ENCODE measurements at regions not wholly inside any gene's neighbourhood (a gene's known extent, or its start where the extent isn't known, plus 50 kb on each side); places are given as distances from the start of the nearest gene placed in this dataset.
A peak's percentile ranks its signal among the peaks of the same experiment; 100 is the strongest.
"Not testable (repeated sequence)": the region's sequence is repeated elsewhere in the genome, so short reads cannot be mapped to it uniquely, and the experiment has no call there.

DNA sequence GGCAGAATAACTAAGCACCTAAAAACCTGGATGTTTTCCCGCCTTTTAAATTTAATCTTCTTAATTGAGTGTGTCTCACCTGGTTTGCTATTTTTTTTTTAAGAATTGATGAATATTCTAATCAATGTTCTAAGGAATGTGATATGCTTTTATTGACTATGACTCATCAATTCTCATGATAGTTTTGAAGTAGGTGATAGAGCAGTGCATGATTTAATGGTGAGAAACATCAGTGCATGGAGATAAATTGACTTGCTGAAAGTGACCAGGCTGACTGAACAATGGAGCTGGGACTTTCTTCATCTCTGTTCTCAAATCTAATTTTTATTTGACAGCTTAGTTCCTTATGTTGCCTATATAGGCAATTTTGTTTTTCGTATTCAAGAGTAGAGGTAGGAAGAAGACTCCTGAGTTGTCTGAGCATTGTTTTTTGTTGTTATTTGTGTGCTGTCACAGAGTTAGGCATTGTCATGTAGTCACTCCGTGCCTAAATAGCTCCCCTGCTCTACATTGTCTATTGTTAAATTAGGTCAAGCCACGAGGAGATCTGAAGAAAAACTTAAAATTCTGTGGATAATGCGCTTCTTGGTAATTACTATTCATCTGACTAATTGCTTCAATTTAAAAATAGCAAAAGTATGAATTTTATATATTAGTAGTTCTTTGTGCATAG is 59.0 kb upstream of the NUTM2F start:
- H3K9me3 Mint-ChIP-seq; DNase-seq; H3K4me3 Mint-ChIP-seq; H3K36me3 Mint-ChIP-seq (ENCODE audit: insufficient read depth in 2 of 2); H3K27me3 Mint-ChIP-seq (ENCODE audit: low read depth): not testable (repeated sequence)
- Mint-ChIP-seq H3K4me1 (ENCODE audit: low read depth) (peaks cover 40% of the 10 kb centered on the region), H3K27ac (peak overlapping the region; percentile 81)
- ATAC-seq (replicated peaks in 1 of 2) = peak; percentile 39 to 55

- not testable (repeated sequence) for H3K27ac Mint-ChIP-seq; H3K9me3 Mint-ChIP-seq; DNase-seq; H3K4me3 Mint-ChIP-seq; H3K27me3 Mint-ChIP-seq (ENCODE audit: low read depth); ATAC-seq (replicated peaks in 1 of 2); H3K36me3 Mint-ChIP-seq (ENCODE audit: insufficient read depth in 2 of 2)
- H3K4me1 Mint-ChIP-seq (ENCODE audit: low read depth) = peaks cover 40% of the 10 kb centered on the region
These were observed 59.6 kb upstream of the NUTM2F start for GRCh38 chr9:94388011-94388406.

GRCh38 chr9:94390425-94391098 is 62.1 kb upstream of the NUTM2F start:
- not testable (repeated sequence) for H3K9me3 Mint-ChIP-seq; ATAC-seq (replicated peaks in 1 of 2); H3K4me3 Mint-ChIP-seq; H3K36me3 Mint-ChIP-seq (ENCODE audit: insufficient read depth in 2 of 2); H3K27me3 Mint-ChIP-seq (ENCODE audit: low read depth); DNase-seq
- Mint-ChIP-seq H3K27ac (peak overlapping the region; percentile 29), H3K4me1 (ENCODE audit: low read depth) (peaks cover 32% of the 10 kb centered on the region)

DNA sequence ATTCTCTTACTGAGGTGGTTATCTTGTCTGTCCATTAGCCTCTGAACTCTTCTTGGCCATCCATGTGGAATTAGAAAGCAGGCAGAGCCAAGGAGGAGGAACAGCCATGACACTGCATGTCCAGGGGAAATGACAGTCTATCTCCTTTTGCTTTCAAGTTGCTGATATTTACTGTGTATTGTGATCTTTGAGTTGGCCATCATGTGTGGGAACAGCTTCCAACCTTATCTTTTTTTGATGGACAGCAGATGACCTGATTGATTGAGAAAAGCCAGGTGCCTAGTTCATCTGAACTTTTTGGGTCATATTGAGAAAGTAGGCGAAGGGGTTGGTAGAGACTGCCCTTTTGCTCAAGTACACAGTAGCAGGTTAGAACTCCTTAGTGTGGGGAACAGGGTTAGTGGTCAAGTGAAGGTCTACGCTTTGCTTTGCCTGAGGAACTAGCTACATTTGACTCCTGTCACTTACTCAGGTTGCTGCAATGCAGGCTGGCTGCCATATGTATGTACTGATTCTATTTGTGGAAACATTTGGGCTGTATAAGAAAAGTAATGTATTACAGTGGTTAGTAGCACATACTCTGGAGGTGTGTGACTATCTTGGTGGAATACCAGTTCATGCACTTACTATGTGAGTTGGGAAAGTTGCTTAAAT is 64.7 kb upstream of the NUTM2F start:
- H3K9me3 Mint-ChIP-seq; H3K36me3 Mint-ChIP-seq (ENCODE audit: insufficient read depth in 2 of 2); H3K27me3 Mint-ChIP-seq (ENCODE audit: low read depth); ATAC-seq (replicated peaks in 1 of 2); DNase-seq; H3K27ac Mint-ChIP-seq; H3K4me3 Mint-ChIP-seq: not testable (repeated sequence)
- peaks cover 26% of the 10 kb centered on the region for H3K4me1 Mint-ChIP-seq (ENCODE audit: low read depth)

DNA sequence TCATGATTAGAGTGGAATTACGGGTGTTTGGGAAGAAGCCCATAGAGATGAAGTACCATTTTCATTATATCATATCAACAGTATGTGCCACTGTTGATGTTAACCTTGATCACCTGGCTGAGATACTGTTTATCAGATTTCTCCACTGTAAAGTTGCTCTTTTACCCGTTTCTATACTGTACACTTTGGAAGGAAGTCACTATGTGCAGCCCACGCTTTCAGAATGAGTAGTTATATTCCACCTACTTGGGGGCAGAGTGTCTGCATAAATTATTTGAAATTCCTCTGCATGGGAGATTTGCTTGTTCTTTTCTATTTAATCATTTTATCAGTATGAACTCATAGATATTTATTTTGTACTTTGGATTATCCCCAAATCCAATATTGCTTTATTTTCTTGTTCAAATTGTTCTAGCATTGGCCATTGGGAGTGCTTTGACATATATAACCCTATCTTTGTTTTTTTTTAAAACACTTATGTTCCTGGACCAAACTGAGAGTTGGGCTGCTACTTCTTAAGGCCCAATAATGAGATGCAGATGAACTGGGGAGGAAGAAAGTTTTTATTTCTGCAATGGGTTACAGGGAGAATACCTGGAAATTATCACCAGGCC is 69.4 kb upstream of the NUTM2F start:
- not testable (repeated sequence) for H3K36me3 Mint-ChIP-seq (ENCODE audit: insufficient read depth in 2 of 2); H3K27me3 Mint-ChIP-seq (ENCODE audit: low read depth); H3K9me3 Mint-ChIP-seq
- H3K27ac Mint-ChIP-seq = peak overlapping the region; percentile 18
- DNase-seq (peak in 1 of 2 donors; percentile 9), ATAC-seq (replicated peaks in 1 of 2) (peak; percentile 76 to 80)
- peak overlapping the region; percentile 45 to 50 for H3K4me3 Mint-ChIP-seq
- H3K4me1 Mint-ChIP-seq (ENCODE audit: low read depth) = peaks cover 18% of the 10 kb centered on the region

- DNase-seq; H3K27me3 Mint-ChIP-seq (ENCODE audit: low read depth); H3K36me3 Mint-ChIP-seq (ENCODE audit: insufficient read depth in 2 of 2); ATAC-seq (replicated peaks in 1 of 2); H3K9me3 Mint-ChIP-seq; H3K27ac Mint-ChIP-seq; H3K4me3 Mint-ChIP-seq: not testable (repeated sequence)
- peaks cover 18% of the 10 kb centered on the region for H3K4me1 Mint-ChIP-seq (ENCODE audit: low read depth)
These were observed 72.0 kb upstream of the NUTM2F start for GRCh38 chr9:94400461-94400860.

GRCh38 chr9:94402795-94403194 is 74.4 kb upstream of the NUTM2F start:
- not testable (repeated sequence) for H3K4me3 Mint-ChIP-seq; DNase-seq; H3K27ac Mint-ChIP-seq; H3K27me3 Mint-ChIP-seq (ENCODE audit: low read depth); ATAC-seq (replicated peaks in 1 of 2); H3K36me3 Mint-ChIP-seq (ENCODE audit: insufficient read depth in 2 of 2); H3K9me3 Mint-ChIP-seq; H3K4me1 Mint-ChIP-seq (ENCODE audit: low read depth)

DNA sequence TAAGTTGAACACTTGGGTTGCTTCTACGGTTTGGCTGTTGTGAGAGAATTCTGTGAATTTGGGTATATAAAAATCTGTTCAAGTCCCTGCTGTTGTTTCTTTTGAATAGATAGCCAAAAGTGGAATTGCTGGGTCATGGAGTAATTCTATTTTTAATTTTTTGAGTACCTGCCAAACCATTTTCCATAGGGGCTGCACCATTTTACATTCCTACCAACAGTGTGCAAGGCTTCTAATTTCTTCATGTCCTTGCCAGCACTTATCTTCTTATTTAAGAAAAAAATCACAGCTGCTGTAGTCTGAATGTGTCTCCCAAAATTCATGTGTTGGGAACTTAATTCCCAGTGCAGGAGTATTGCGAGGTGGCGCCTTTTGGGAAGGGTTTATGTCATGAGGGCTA is 75.1 kb upstream of the NUTM2F start:
- not testable (repeated sequence) for H3K36me3 Mint-ChIP-seq (ENCODE audit: insufficient read depth in 2 of 2); H3K9me3 Mint-ChIP-seq; H3K27me3 Mint-ChIP-seq (ENCODE audit: low read depth); ATAC-seq (replicated peaks in 1 of 2); H3K4me3 Mint-ChIP-seq; H3K27ac Mint-ChIP-seq; H3K4me1 Mint-ChIP-seq (ENCODE audit: low read depth); DNase-seq

DNA sequence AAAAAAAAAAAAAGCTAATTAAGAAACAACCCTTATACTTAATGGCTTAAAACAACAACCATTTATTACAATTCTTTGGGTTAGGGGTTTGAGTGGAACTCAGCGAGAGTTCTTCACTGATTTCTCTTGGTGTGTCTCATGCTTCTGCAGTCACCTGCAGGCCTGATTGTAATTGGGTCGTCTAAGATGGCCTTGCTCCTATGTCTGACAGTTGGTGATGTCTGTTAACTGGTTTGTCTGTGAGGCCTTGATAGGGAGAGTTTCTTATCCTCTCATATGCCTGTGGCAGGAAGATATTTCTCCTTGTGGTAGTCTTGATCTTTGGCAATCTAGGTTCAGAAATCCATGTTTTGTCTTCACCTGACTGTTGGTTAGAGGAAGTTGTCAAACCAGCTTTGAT is 85.2 kb upstream of the NUTM2F start:
- H3K4me3 Mint-ChIP-seq; H3K27ac Mint-ChIP-seq; H3K36me3 Mint-ChIP-seq (ENCODE audit: insufficient read depth in 2 of 2); H3K27me3 Mint-ChIP-seq (ENCODE audit: low read depth); ATAC-seq (replicated peaks in 1 of 2); DNase-seq; H3K9me3 Mint-ChIP-seq: not testable (repeated sequence)
- peaks cover 24% of the 10 kb centered on the region for H3K4me1 Mint-ChIP-seq (ENCODE audit: low read depth)

GRCh38 chr9:94415111-94415510 is 86.7 kb upstream of the NUTM2F start:
- not testable (repeated sequence) for H3K27me3 Mint-ChIP-seq (ENCODE audit: low read depth); ATAC-seq (replicated peaks in 1 of 2); H3K36me3 Mint-ChIP-seq (ENCODE audit: insufficient read depth in 2 of 2); H3K27ac Mint-ChIP-seq; H3K4me3 Mint-ChIP-seq; H3K9me3 Mint-ChIP-seq; DNase-seq
- H3K4me1 Mint-ChIP-seq (ENCODE audit: low read depth) = peaks cover 18% of the 10 kb centered on the region

DNA sequence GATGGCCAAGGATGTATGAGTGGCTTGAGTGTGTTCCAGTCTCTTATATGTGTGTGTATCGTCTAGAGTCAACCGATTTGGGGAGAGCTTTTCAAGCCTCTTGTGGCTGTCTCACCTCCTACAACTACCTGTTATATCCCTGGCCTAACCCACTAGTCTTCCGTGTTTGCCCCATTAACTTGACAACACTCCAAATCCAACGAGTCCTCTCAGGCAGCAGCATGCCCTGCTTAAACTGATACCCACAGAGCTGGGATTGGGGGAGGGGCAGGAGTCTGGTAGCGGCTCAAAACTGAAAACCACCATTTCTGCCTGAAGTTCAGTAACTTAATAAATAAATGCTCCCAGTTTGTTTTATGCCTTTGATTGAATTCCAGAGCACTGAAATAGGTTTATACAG is 91.7 kb upstream of the NUTM2F start:
- ATAC-seq (replicated peaks in 1 of 2); H3K4me3 Mint-ChIP-seq; H3K4me1 Mint-ChIP-seq (ENCODE audit: low read depth); H3K36me3 Mint-ChIP-seq (ENCODE audit: insufficient read depth in 2 of 2); H3K27me3 Mint-ChIP-seq (ENCODE audit: low read depth); H3K9me3 Mint-ChIP-seq; DNase-seq; H3K27ac Mint-ChIP-seq: not testable (repeated sequence)

DNA sequence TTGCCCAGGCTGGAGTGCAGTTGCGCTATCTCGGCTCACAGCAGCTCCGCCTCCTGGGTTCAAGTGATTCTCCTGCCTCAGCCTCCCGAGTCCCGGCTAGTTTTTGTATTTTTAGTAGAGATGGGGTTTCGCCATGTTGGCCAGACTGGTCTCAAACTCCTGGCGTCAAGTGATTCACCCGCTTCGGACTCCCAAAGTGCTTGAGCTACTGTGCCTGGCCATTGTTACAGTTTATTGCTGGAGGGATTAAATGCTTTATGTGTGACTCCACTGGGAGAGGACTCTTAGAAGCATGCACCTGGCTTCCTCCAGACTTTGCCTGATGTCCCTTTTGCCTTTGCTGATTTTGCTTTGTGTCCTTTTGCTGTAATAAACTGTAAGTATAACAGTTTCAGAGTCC is 93.5 kb upstream of the NUTM2F start:
- not testable (repeated sequence) for H3K27me3 Mint-ChIP-seq (ENCODE audit: low read depth); H3K4me1 Mint-ChIP-seq (ENCODE audit: low read depth); DNase-seq; H3K4me3 Mint-ChIP-seq; H3K36me3 Mint-ChIP-seq (ENCODE audit: insufficient read depth in 2 of 2); H3K27ac Mint-ChIP-seq; ATAC-seq (replicated peaks in 1 of 2); H3K9me3 Mint-ChIP-seq

GRCh38 chr9:94425312-94425711 is 96.9 kb upstream of the NUTM2F start:
- H3K4me3 Mint-ChIP-seq; H3K27ac Mint-ChIP-seq; H3K9me3 Mint-ChIP-seq; H3K27me3 Mint-ChIP-seq (ENCODE audit: low read depth); H3K36me3 Mint-ChIP-seq (ENCODE audit: insufficient read depth in 2 of 2); H3K4me1 Mint-ChIP-seq (ENCODE audit: low read depth): not testable (repeated sequence)
- ATAC-seq (replicated peaks in 1 of 2) = peak in 1 of 2 donors; percentile 62
- peak in 1 of 2 donors; percentile 9 for DNase-seq
